GM19328 (cell line): ENCODE measurements at regions not wholly inside any gene's neighbourhood (a gene's known extent, or its start where the extent isn't known, plus 50 kb on each side); places are given as distances from the start of the nearest gene placed in this dataset.

Experiments
- ATAC-seq: cut with Tn5 transposase; IDR thresholded peaks from one replicate; pipeline ENCODE4 v1.9.1; 2021; ENCODE audit warnings: mild to moderate bottlenecking, moderate library complexity; ENCODE audit not compliant: unreplicated experiment

- ATAC-seq, result no peak
Measured at GRCh38 chr13:30006246-30006645, 155.8 kb upstream of the UBL3 start.

DNA sequence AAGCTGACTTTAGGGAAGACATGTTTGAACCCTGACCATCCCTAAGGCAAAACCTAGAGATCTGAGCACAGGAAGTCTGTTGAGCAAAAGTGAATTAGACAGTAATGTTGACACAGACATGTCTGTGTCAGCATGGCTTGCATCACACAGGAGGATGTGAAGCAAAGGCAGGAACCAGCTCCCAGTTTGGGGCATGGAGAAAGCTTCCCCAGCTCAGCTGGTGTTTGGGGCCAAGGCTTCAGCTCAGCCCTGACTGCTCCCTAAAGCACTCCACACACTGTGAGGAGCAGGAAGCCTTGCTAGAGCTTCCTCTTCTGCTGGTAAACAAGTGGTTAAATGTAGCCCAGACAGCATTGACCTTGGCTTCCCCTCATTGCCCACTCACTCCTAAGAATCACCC, 153.8 kb upstream of the UBL3 start:
- ATAC-seq, result no peak

DNA sequence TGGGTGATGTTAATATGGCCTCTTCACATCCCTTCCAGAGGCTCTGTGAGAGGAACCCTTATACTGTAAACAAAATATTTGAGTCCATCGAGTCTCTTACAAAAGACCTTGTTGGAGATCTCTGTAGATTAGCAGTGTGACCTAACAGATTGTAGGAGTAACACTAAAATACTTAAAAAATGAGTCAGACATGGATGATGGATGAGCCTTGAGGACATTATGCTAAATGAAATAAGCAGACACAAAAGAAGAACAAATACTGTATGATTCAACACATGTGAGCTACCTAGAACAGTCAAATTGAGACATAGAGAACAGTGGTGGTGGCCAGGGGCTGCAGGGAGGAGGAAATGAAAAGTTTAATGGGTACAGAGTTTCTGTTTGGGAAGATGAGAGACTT, 152.2 kb upstream of the UBL3 start:
- ATAC-seq, result no peak

DNA sequence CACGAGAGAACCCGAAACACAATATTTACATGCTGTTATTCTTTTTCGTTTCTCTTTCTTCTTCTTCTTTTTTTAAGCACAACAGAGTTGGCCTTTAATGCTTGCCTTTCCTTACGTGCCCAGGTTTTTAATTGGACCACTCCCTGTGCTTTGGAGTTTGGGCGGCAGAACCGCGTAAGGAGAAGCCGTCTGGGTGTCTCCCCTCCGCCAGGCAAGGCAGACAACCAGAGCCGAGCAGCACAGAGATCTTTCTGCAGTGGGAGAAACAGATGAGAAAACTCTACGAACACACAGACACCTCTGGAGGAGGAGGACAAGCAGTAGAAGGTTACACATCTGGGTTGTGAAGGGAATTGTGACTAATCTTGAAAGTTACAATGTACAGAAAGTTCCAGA, 150.0 kb upstream of the UBL3 start:
- ATAC-seq, result no peak

GRCh38 chr13:29999492-30000369, 149.3 kb upstream of the UBL3 start:
- ATAC-seq, result no peak

GRCh38 chr13:29996316-29996715, 145.9 kb upstream of the UBL3 start:
- ATAC-seq, result no peak

- ATAC-seq, result no peak
Measured at GRCh38 chr13:29994911-29995595, 144.6 kb upstream of the UBL3 start.

DNA sequence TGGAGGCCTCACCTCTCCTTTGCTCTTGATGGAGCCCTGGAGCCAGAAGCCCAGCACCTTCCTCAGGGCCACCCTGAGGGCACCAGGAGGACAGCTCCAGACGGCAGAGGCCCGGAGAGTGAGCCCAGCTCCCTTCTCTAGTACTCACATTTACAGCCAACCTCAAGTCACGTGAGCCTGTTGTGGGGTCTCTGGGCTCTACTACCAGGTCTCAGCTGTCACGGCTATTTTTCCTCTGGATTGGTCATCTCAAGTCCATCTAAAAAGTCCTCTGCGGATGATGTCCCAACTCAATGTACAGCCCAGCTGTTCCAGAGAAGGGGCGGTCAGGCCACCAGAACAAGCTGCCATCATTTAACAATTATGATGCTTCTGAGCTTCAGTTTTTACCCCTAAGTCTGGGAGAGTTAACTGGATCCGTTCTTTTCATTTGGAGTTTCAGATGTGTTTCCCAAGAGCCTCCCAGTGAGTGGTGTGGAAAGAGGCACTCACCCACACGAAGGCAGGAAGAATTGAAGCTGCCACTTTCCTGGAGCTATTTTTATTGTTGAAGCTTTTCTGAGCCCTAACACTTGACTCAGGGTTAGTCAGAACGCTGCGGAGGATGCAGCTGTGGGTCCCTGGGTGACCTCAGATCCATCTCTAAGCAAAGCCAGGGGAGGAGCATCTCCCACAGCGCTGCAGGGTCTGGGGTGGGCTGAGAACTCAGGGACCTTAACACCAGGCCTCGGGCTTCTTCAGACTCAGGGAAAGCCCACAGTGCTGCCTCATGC, 143.5 kb upstream of the UBL3 start:
- no peak for ATAC-seq

DNA sequence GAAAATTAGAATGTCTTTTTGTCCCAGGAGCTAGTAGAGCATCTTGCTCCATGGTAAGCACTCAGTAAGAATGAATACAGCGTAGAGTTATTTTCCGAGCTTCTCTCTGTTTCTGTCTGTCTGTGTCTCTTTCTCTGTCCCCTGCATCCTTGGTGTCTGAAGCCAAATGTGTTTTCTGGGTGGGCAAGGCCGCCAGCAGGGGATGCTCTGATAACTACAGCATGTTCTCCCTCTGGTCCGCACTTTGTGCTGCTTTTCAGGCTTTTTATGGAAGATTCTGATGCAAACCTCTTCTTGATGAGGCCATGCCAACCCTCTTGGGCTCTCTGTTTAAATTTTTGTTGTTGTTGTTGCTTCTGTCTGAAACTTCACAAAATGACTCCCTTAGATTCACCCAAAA, 142.8 kb upstream of the UBL3 start:
- ATAC-seq, result no peak

DNA sequence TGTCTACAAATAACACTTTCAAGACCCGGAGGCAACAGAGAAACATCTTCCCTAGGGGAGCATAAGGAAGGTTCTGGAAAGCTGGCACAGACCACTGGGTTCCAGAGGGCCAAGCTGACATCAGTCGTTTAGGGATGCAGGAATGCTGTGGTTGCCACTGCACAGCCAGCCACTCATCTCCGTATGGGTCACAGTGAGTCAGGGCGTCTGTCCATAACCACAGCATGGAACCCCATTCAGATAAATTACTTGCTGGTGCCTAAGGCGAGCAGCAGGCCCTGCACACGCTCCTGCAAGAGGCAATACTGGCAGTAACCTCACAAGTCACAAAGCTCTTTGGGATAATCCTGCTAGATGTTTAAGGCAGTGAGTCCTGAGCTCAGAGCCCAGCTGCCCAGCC, 140.9 kb upstream of the UBL3 start:
- ATAC-seq, result no peak

DNA sequence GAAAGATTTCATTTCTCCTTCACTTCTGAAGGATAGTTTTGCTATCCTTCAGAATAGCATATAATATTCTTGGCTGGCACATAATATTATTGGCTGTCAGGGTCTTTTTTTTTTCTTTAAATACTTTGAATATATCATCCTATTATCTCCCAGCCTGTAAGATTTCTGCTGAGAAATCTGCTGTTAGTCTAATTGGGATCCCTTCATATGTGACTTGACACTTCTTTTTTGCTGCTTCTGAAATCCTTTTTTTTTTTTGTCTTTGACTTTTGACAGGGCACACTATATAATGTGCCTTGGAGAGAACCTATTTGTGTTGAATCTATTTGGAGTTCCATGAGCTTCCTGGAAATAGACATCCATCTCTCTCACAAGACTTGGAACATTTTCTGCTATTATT, 136.9 kb upstream of the UBL3 start:
- ATAC-seq, result no peak

GRCh38 chr13:29980339-29980738, 129.9 kb upstream of the UBL3 start:
- ATAC-seq, result no peak

DNA sequence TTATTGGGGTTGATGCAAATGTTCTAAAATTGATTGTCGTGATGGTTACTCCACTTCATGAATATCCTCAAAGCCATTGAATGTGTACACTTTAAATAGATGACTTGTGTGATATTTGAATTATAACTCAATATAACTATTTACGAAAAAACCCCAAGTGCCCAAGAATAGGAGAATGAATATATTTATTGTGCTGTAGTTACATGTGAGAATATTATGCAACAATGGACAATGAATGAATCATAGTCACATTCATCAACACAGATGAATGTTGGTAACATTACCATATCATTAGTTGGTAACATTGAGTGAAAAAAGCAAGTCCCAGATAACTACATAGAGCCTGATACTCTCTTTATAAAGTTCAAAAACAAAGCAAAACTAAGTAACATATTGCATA, 127.8 kb upstream of the UBL3 start:
- ATAC-seq, result no peak

DNA sequence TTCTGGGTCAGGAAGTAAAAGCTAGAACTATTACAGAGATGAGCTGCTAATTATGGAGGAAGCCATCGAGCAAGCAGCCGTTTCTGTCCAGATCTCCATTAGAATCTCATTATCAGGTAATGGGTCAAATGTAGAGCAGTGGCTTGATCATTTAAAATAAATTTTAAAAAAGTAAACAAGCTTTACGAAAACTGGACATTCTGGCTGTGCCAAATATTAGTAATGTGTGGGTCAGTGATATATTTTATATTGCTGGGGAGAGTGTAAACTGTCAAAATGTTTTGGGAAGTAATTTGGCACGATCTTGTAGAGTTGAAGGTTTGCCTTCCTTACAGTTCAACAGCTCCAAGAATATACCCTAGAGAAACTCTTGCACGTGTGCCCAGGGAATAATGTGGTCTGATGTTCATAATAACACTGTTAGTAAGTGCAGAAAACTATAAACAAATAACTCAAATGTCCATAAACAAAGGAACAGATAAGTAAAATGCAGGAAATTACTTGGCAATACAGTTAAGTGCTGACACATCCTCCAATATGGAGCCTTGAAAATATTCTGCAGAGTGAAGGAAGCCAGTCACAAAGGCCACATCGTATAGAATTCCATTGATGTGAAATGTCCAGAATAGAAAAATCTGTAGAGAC, 127.2 kb upstream of the UBL3 start:
- no peak for ATAC-seq

DNA sequence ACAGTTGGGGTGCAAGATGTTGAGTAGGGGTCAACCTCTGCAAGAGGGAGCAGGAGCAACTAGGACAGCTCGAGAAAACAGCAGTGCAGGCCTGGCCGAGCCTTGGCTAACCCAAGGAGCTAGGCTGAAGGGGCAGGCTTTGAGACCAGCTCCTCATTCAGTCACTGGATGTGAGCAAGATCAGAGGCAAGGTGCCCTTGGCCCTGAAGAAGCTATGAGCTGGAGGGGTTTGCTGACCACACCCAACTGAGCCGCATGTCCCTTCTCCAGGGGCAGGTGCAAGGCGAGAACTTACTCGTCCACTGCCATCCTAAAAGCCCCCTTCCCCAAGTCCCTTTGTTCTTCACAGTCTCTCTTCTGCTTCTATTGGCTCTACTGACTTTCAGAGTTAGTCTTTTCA, 126.1 kb upstream of the UBL3 start:
- ATAC-seq, result no peak

GRCh38 chr13:29975283-29975682, 124.9 kb upstream of the UBL3 start:
- no peak for ATAC-seq

DNA sequence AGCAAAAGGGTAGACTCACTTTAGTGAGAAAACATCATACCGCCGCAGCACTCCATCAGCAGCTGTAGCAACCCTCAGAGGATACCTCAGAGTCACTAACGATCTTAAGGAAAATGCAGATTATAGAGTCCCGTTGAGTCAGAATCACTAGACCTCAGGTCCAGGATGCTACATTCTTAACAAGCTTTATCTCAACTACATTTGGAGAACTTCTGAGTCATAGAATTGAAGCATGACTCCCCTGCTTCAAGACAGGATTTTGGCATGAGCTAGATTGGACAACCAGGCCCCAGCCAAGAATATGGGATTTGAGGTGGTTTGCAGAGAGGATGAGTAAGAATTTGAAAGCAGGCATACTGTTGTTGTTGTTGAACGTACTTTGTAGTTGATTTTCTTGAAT, 118.9 kb upstream of the UBL3 start:
- ATAC-seq, result no peak

DNA sequence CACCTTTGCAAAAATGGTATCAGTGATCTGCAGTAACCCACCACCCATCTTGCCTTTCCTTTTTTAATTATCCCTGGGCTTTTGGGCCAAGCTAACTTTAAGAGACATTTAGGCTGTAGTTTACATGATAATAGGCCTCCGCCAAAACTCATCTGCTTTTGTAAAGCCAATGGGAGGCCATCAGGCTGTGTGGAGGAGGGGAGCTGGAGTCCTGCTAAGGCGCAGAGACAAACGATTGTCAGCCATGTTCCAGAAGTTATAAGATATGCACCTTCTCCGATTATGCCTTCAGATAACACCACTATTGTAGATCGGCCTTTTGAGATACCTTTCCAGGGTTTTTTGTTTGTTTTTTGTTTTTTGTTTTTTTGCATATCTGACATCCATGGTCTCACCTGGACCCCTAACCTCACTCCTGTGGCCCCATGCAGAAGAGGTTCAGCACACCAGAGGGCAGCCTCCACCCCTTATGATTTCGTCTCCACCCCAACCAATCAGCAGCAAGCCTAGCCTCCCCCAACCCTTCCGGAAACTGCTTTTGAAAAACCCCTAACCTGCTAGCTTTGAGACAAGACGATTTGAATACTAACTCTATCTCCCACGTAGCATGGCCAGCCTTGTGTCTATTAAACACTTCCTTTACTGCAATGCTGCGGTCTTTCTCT, 113.9 kb upstream of the UBL3 start:
- ATAC-seq, result no peak

DNA sequence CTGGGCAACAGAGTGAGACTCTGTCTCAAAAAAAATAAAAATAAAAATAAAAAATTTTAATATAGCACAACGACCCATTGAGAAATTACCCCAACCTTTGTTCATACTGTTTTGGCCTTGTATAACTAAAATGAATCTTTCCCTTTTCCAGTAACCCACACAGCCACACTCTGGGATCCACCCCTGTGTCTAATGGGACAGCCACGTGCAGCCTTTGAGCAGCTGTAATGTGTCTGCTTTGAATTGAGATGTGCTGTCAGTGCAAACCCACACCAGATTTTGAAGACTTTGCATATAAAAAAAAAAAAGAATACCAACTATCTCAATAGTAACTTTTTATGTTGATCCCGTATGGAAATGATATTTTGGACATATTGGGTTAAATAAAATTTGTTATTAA, 112.7 kb upstream of the UBL3 start:
- ATAC-seq, result no peak

DNA sequence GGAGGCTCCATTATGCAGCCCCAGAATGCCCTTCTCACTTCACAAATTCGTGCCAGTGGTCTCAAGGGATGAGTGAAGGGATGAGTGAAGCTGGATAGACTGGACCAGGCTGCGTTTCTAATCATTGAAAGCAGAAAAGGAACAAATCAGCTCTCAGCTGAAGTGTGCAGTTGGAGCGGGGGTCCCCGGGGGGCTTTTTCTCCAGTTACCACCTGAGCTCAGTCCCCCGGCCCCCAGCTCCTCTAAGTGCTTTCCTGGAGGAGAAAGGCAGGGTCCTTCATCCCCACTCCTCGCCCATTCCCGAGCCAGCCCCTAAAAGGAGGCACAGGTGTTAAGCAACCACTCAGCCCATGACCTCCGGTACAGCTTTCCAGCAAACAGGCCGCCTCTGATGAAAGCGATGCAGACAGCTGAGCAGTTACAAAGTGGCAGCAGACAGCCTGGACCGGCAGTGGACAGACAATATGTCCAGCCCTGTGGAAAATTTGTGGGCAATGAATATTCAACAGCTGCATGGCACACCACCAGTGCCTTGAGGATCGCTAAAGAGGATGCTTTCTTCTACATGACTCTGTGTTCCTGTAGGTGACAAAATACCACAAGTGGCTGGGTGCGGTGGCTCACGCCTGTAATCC, 110.7 kb upstream of the UBL3 start:
- ATAC-seq, result no peak
